OCI-LY1 (cell line): ENCODE measurements at regions not wholly inside any gene's neighbourhood (a gene's known extent, or its start where the extent isn't known, plus 50 kb on each side); places are given as distances from the start of the nearest gene placed in this dataset.
"Not testable (repeated sequence)": the region's sequence is repeated elsewhere in the genome, so short reads cannot be mapped to it uniquely, and the experiment has no call there.

Experiments used
- H2AFZ ChIP-seq: fragments of 200-600 bp; sonication (generic), shearing (Covaris generic); 2 replicates; pipeline ENCODE4 v1.6.0; 2014; ENCODE audit warnings: antibody characterized with exemption, mild to moderate bottlenecking, low read length
- H3F3A ChIP-seq: fragments of 200-600 bp; sonication (generic), shearing (Covaris generic); 2 replicates; pipeline ENCODE4 v1.6.0; 2014; ENCODE audit warnings: mild to moderate bottlenecking, antibody characterized with exemption, low read length, moderate library complexity; ENCODE audit not compliant: insufficient read depth
- H3K27ac ChIP-seq: fragments of 200-600 bp; sonication (generic); 2 replicates; pipeline ENCODE4 v1.5.1; 2014; ENCODE audit warnings: low read length, mixed run types, mild to moderate bottlenecking, low read depth; ENCODE audit not compliant: poor library complexity, severe bottlenecking
- H3K27me3 ChIP-seq: fragments of 200-600 bp; sonication (generic); 2 replicates; pipeline ENCODE4 v1.6.0; 2014; ENCODE audit warnings: antibody characterized with exemption, mild to moderate bottlenecking, low read length, moderate library complexity; ENCODE audit not compliant: insufficient read depth
- H3K36me3 ChIP-seq: fragments of 200-600 bp; sonication (generic); 2 replicates; pipeline ENCODE4 v1.6.1; 2014; ENCODE audit warnings: mild to moderate bottlenecking, antibody characterized with exemption, low read length, moderate library complexity, mixed read lengths; ENCODE audit not compliant: insufficient read depth
- H3K4me1 ChIP-seq: fragments of 200-600 bp; sonication (generic); 2 replicates; pipeline ENCODE4 v1.5.1; 2014; ENCODE audit warnings: mild to moderate bottlenecking, low read length, moderate library complexity; ENCODE audit not compliant: insufficient read depth, severe bottlenecking
- H3K4me2 ChIP-seq: fragments of 200-600 bp; sonication (generic), shearing (Covaris generic); 2 replicates; pipeline ENCODE4 v1.6.1; 2014; ENCODE audit warnings: low read length
- H3K4me3 ChIP-seq: fragments of 200-600 bp; sonication (generic); 2 replicates; pipeline ENCODE4 v1.5.1; 2014; ENCODE audit warnings: low read length, low read depth, mild to moderate bottlenecking, mixed read lengths; ENCODE audit not compliant: poor library complexity, severe bottlenecking
- H3K79me2 ChIP-seq: fragments of 200-600 bp; shearing (Covaris generic); 2 replicates; pipeline ENCODE4 v1.6.1; 2016; ENCODE audit warnings: mixed run types, low read length, mixed read lengths; ENCODE audit not compliant: insufficient read depth
- H3K9ac ChIP-seq: fragments of 200-600 bp; sonication (generic), shearing (Covaris generic); 2 replicates; pipeline ENCODE4 v1.6.1; 2014; ENCODE audit warnings: mild to moderate bottlenecking, low read length, mixed read lengths
- H3K9me2 ChIP-seq: fragments of 200-600 bp; sonication (generic), shearing (Covaris generic); 2 replicates; pipeline ENCODE4 v1.6.1; 2014; ENCODE audit warnings: low read depth, mild to moderate bottlenecking, low read length, mixed read lengths
- H3K9me3 ChIP-seq: fragments of 200-600 bp; shearing (Covaris generic); 2 replicates; pipeline ENCODE4 v1.6.1; 2014; ENCODE audit warnings: low read length, mixed read lengths
- H4K20me1 ChIP-seq: fragments of 200-600 bp; sonication (generic), shearing (Covaris generic); 2 replicates; pipeline ENCODE4 v1.6.0; 2016; ENCODE audit warnings: mild to moderate bottlenecking, low read length; ENCODE audit not compliant: insufficient read depth
- EZH2 ChIP-seq: fragments of 200-600 bp; sonication (generic), shearing (Covaris generic); IDR thresholded peaks from 2 replicates; pipeline ENCODE4 v1.8.0; 2017; ENCODE audit warnings: borderline replicate concordance, mixed run types, mild to moderate bottlenecking, antibody characterized with exemption, low read length, moderate library complexity, mixed read lengths
- TF ChIP-seq, protein P1 (sequence below): fragments of 200-600 bp; sonication (generic), shearing (Covaris generic); IDR thresholded peaks from 2 replicates; pipeline ENCODE4 v1.5.1; 2017; ENCODE audit warnings: mild to moderate bottlenecking, antibody characterized with exemption, low read length, moderate library complexity, mixed read lengths

DNA sequence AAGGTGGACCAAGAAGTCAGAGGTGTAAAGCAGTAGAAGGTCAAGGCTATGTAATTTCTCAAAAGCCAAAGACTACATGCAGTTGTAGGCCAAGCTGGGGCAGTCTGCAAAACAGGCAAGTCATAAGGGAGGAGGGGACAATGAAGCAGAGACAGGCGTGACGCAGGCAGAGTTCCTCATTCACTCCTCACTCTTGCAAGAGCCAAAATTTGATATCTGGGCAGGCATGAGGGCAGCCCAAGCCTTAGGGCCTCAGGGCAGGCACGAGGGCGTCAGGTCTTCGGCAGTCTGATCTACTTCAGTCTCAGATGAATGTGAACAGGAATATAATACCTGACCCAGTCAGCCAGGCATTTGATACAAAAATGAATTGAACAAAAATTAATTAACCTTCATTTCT lies 86.4 kb upstream of the AGA start:
- no peaks in the 10 kb centered on the region for H3K4me1 ChIP-seq
- no peaks in the 10 kb centered on the region for H3F3A ChIP-seq
- no peaks in the 10 kb centered on the region for H4K20me1 ChIP-seq
- no peaks in the 10 kb centered on the region for H3K79me2 ChIP-seq
- no peaks in the 10 kb centered on the region for H3K9me3 ChIP-seq
- H3K4me2 ChIP-seq: no peak overlapping the region
- no peak overlapping the region for H3K9ac ChIP-seq
- H3K9me2 ChIP-seq: no peaks in the 10 kb centered on the region
- H3K27ac ChIP-seq: no peak overlapping the region
- H2AFZ ChIP-seq: no peak overlapping the region
- TF ChIP-seq, protein P1, sequence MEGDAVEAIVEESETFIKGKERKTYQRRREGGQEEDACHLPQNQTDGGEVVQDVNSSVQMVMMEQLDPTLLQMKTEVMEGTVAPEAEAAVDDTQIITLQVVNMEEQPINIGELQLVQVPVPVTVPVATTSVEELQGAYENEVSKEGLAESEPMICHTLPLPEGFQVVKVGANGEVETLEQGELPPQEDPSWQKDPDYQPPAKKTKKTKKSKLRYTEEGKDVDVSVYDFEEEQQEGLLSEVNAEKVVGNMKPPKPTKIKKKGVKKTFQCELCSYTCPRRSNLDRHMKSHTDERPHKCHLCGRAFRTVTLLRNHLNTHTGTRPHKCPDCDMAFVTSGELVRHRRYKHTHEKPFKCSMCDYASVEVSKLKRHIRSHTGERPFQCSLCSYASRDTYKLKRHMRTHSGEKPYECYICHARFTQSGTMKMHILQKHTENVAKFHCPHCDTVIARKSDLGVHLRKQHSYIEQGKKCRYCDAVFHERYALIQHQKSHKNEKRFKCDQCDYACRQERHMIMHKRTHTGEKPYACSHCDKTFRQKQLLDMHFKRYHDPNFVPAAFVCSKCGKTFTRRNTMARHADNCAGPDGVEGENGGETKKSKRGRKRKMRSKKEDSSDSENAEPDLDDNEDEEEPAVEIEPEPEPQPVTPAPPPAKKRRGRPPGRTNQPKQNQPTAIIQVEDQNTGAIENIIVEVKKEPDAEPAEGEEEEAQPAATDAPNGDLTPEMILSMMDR: no peak
- no peak for TF ChIP-seq EZH2
- H3K36me3 ChIP-seq: no peaks in the 10 kb centered on the region
- H3K27me3 ChIP-seq: no peaks in the 10 kb centered on the region
- H3K4me3 ChIP-seq: no peak overlapping the region

DNA sequence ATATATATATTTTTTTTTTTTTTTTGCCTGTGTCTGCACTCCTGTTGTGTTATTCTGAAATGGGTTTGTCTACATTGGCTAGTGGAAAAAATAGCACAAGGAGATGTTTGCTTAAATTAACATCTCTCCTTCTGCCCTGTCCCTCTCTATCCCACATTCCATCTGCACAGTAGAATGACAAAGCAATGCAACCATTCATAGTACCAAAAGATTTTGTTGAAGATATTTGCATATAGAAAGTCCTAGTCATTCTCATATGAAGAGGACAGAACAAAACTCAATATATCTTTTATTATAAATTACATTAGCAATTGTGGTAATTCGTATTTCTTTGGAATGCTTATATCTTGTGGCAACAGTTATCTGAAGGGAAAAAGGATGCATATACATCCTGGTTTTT lies 88.3 kb upstream of the AGA start:
- no peak overlapping the region for H3K9ac ChIP-seq
- H3K9me2 ChIP-seq: no peaks in the 10 kb centered on the region
- no peaks in the 10 kb centered on the region for H3K27me3 ChIP-seq
- no peak overlapping the region for H3K27ac ChIP-seq
- no peak overlapping the region for H3K4me3 ChIP-seq
- TF ChIP-seq, protein P1: no peak
- TF ChIP-seq EZH2: no peak
- H3K36me3 ChIP-seq: no peaks in the 10 kb centered on the region
- H3F3A ChIP-seq: no peaks in the 10 kb centered on the region
- H4K20me1 ChIP-seq: no peaks in the 10 kb centered on the region
- no peaks in the 10 kb centered on the region for H3K9me3 ChIP-seq
- H2AFZ ChIP-seq: no peak overlapping the region
- no peaks in the 10 kb centered on the region for H3K4me1 ChIP-seq
- H3K4me2 ChIP-seq: no peak overlapping the region
- no peaks in the 10 kb centered on the region for H3K79me2 ChIP-seq

DNA sequence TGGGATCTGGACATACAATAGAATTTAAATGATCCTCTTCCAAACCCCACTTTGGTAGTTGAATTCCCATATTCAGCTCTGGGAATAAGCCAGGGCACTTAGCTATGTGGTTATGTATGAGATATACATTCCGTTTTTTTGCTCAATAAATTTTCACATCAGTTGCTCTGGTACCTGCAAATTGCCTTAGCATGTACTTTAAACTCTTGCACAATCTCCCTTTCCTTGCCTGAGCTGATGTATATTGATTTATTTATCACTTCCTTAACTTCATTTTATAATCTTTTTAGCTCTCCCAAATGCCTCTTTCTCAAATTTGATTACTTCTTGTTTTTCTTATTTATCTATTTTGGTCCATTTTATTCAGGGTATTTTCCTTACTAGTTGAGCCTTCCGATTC lies 90.1 kb upstream of the AGA start:
- H2AFZ ChIP-seq: no peak overlapping the region
- H3K27ac ChIP-seq: no peak overlapping the region
- no peaks in the 10 kb centered on the region for H3K79me2 ChIP-seq
- H3K4me2 ChIP-seq: no peak overlapping the region
- H3K9me2 ChIP-seq: no peaks in the 10 kb centered on the region
- no peak overlapping the region for H3K9ac ChIP-seq
- H3K4me3 ChIP-seq: no peak overlapping the region
- no peaks in the 10 kb centered on the region for H4K20me1 ChIP-seq
- no peaks in the 10 kb centered on the region for H3K9me3 ChIP-seq
- H3F3A ChIP-seq: no peaks in the 10 kb centered on the region
- H3K36me3 ChIP-seq: no peaks in the 10 kb centered on the region
- TF ChIP-seq, protein P1: no peak
- no peak for TF ChIP-seq EZH2
- no peaks in the 10 kb centered on the region for H3K27me3 ChIP-seq
- no peaks in the 10 kb centered on the region for H3K4me1 ChIP-seq

DNA sequence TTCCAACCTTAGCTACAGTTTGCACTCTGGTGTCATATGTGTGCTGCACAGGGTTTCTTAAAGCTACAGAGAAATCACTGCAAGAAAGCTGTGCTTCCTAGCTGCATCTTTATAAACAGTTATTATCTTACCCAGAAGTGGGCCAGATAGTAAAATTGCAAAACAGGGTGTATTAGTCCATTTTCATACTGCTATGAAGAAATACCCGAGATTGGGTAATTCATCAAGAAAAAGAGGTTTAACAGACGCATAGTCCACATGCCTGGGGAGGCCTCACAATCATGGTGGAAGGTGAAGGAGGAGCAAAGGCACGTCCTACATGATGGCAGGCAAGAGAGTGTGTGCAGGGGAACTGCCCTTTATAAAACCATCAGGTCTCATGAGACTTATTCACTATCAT lies 92.6 kb upstream of the AGA start:
- not testable (repeated sequence) for H3K9me3 ChIP-seq, H3K27ac ChIP-seq, H3K36me3 ChIP-seq, H4K20me1 ChIP-seq, H3K27me3 ChIP-seq, H2AFZ ChIP-seq, H3K9me2 ChIP-seq, H3K79me2 ChIP-seq, H3K4me2 ChIP-seq, H3F3A ChIP-seq, H3K4me1 ChIP-seq, H3K4me3 ChIP-seq, H3K9ac ChIP-seq
